H1 (cell line): ENCODE measurements at regions not wholly inside any gene's neighbourhood (a gene's known extent, or its start where the extent isn't known, plus 50 kb on each side); places are given as distances from the start of the nearest gene placed in this dataset.

Experiments
- CTCF ChIA-PET: fragments of 300-600 bp; sonication (Branson Sonifier 250); formaldehyde crosslinking; loops from one replicate; lab custom pipeline; 2021; ENCODE audit not compliant: partially characterized antibody; lab: Charles Lee
- POLR2A ChIA-PET: fragments of 300-600 bp; sonication (Branson Sonifier 250); formaldehyde crosslinking; loops from one replicate; lab custom pipeline; 2021; ENCODE audit warnings: inconsistent platforms; ENCODE audit not compliant: partially characterized antibody; lab: Charles Lee
- DNase-seq, 2 experiments: peaks; one replicate each; pipeline versions ENCODE4 v3.0.0 to v3.0.0-alpha.2; 2010 to 2022; ENCODE audit warnings: low spot score in 2 of 2, low read depth in 1 of 2, mixed read lengths in 1 of 2
- FAIRE-seq: peaks from 2 replicates; lab custom pipeline; 2011; peaks lifted over from hg19 to GRCh38; lab: Jason Lieb, UNC
- H2AFZ ChIP-seq: 2 replicates; pipeline ENCODE4 v1.8.1; 2012; ENCODE audit warnings: low read length, inconsistent platforms
- H2AK5ac ChIP-seq: 2 replicates; pipeline ENCODE4 v1.6.1; 2013; ENCODE audit warnings: low read depth, low read length
- H2BK120ac ChIP-seq: replicated peaks from 2 replicates; pipeline ENCODE3; 2013; ENCODE audit warnings: low read depth, low read length, inconsistent platforms
- H2BK12ac ChIP-seq: 2 replicates; pipeline ENCODE4 v1.6.1; 2013; ENCODE audit warnings: low read depth, low read length
- H2BK15ac ChIP-seq: 2 replicates; pipeline ENCODE4 v1.6.1; 2013; ENCODE audit warnings: low read length
- H2BK20ac ChIP-seq: 2 replicates; pipeline ENCODE4 v1.6.1; 2013; ENCODE audit warnings: low read length
- H2BK5ac ChIP-seq: 2 replicates; pipeline ENCODE4 v1.6.1; 2013; ENCODE audit warnings: low read depth, low read length
- H3K14ac ChIP-seq: 2 replicates; pipeline ENCODE4 v1.6.1; 2013; ENCODE audit warnings: inconsistent platforms; ENCODE audit not compliant: insufficient read length
- H3K18ac ChIP-seq: 2 replicates; pipeline ENCODE4 v1.6.1; 2013; ENCODE audit warnings: low read length; ENCODE audit errors: extremely low read depth
- H3K23ac ChIP-seq: 2 replicates; pipeline ENCODE4 v1.6.1; 2013; ENCODE audit warnings: inconsistent platforms; ENCODE audit not compliant: insufficient read length
- H3K23me2 ChIP-seq: 2 replicates; pipeline ENCODE4 v1.6.1; 2013; ENCODE audit warnings: low read depth, low read length
- H3K27ac ChIP-seq: 2 replicates; pipeline ENCODE4 v1.6.1; 2011; ENCODE audit warnings: low read depth, low read length, inconsistent platforms
- H3K27me3 ChIP-seq, 4 experiments: replicated peaks in 1 of 4; 1 replicate in 1 of 4; 2 replicates in 3 of 4; pipeline versions ENCODE4 v1.6.1 to v1.8.1; 2011 to 2013; ENCODE audit warnings: low read length in 3 of 4, mild to moderate bottlenecking in 3 of 4, inconsistent platforms in 2 of 4, mixed read lengths in 2 of 4, moderate library complexity in 1 of 4; ENCODE audit not compliant: control insufficient read depth in 3 of 4, insufficient read depth in 3 of 4; ENCODE audit errors: extremely low read depth in 1 of 4
- H3K36me3 ChIP-seq, 4 experiments: 2 replicates each; pipeline versions ENCODE4 v1.6.1 to v1.8.1; 2011 to 2013; ENCODE audit warnings: mild to moderate bottlenecking in 4 of 4, low read length in 3 of 4, moderate library complexity in 2 of 4, control low read depth in 1 of 4, inconsistent platforms in 1 of 4; ENCODE audit not compliant: insufficient read depth in 4 of 4, control insufficient read depth in 2 of 4
- H3K4ac ChIP-seq: replicated peaks from 2 replicates; pipeline ENCODE3; 2013; ENCODE audit warnings: low read length, low read depth, mixed read lengths, inconsistent platforms; ENCODE audit not compliant: insufficient read length
- H3K4me1 ChIP-seq, 4 experiments: replicated peaks in 1 of 4; 1 replicate in 1 of 4; 2 replicates in 3 of 4; pipeline versions ENCODE4 v1.6.1 to v1.8.1; 2011 to 2013; ENCODE audit warnings: low read length in 3 of 4, inconsistent platforms in 2 of 4, mixed read lengths in 1 of 4; ENCODE audit not compliant: insufficient read depth in 4 of 4, control insufficient read depth in 3 of 4
- H3K4me2 ChIP-seq, 2 experiments: 2 replicates each; pipeline versions ENCODE4 v1.6.1 to v1.8.1; 2011 to 2013; ENCODE audit warnings: low read depth in 2 of 2, low read length in 2 of 2, control low read depth in 1 of 2, inconsistent platforms in 1 of 2, mild to moderate bottlenecking in 1 of 2; ENCODE audit not compliant: insufficient read depth in 1 of 2
- H3K4me3 ChIP-seq, 4 experiments: fragments of 200-600, 300-600 bp in 1 of 4; sonication (generic), shearing (Covaris generic), sonication (Bioruptor Twin) in 1 of 4; 2 replicates each; pipeline versions ENCODE4 v1.5.1 to v1.8.1; 2011 to 2016; ENCODE audit warnings: low read length in 4 of 4, low read depth in 3 of 4, control low read depth in 2 of 4, inconsistent platforms in 2 of 4, mild to moderate bottlenecking in 2 of 4, mixed read lengths in 1 of 4, moderate library complexity in 1 of 4; ENCODE audit not compliant: insufficient read depth in 2 of 4; ENCODE audit errors: extremely low read depth in 1 of 4
- H3K56ac ChIP-seq: replicated peaks from 2 replicates; pipeline ENCODE3; 2013; ENCODE audit warnings: low read depth, mild to moderate bottlenecking, mixed read lengths, low read length, inconsistent platforms; ENCODE audit not compliant: insufficient read length
- H3K79me1 ChIP-seq: 2 replicates; pipeline ENCODE4 v1.6.1; 2013; ENCODE audit warnings: low read depth, low read length, control low read depth
- H3K79me2 ChIP-seq, 2 experiments: 2 replicates each; pipeline versions ENCODE4 v1.6.1 to v1.8.1; 2012 to 2013; ENCODE audit warnings: low read length in 2 of 2, mild to moderate bottlenecking in 2 of 2, inconsistent platforms in 1 of 2; ENCODE audit not compliant: insufficient read depth in 2 of 2, control insufficient read depth in 1 of 2
- H3K9ac ChIP-seq, 4 experiments: replicated peaks in 1 of 4; 1 replicate in 1 of 4; 2 replicates in 3 of 4; pipeline versions ENCODE4 v1.6.1 to v1.8.1; 2011 to 2013; ENCODE audit warnings: low read depth in 3 of 4, low read length in 3 of 4, control low read depth in 2 of 4, mild to moderate bottlenecking in 2 of 4, moderate library complexity in 2 of 4, inconsistent platforms in 1 of 4; ENCODE audit errors: extremely low read depth in 1 of 4
- H3K9me3 ChIP-seq, 2 experiments: 2 replicates each; pipeline versions ENCODE4 v1.6.1 to v1.8.1; 2012 to 2013; ENCODE audit warnings: mild to moderate bottlenecking in 2 of 2, moderate library complexity in 2 of 2, control low read depth in 1 of 2, inconsistent platforms in 1 of 2, low read depth in 1 of 2, low read length in 1 of 2, mixed read lengths in 1 of 2; ENCODE audit not compliant: insufficient read depth in 2 of 2
- H4K20me1 ChIP-seq, 2 experiments: replicated peaks in 1 of 2; 2 replicates each; pipeline versions ENCODE3 to v1.8.1; 2011 to 2013; ENCODE audit warnings: inconsistent platforms in 2 of 2, low read length in 2 of 2, mild to moderate bottlenecking in 1 of 2; ENCODE audit not compliant: insufficient read depth in 2 of 2, control insufficient read depth in 1 of 2
- H4K5ac ChIP-seq: 2 replicates; pipeline ENCODE4 v1.6.1; 2013; ENCODE audit warnings: low read length, low read depth, mixed read lengths, inconsistent platforms; ENCODE audit not compliant: insufficient read length
- H4K8ac ChIP-seq: 2 replicates; pipeline ENCODE4 v1.8.0; 2013; ENCODE audit warnings: mild to moderate bottlenecking, moderate library complexity, low read length, inconsistent platforms; ENCODE audit not compliant: insufficient read depth; ENCODE audit errors: extremely low read depth
- H4K91ac ChIP-seq: replicated peaks from 2 replicates; pipeline ENCODE3; 2013; ENCODE audit warnings: low read length, mixed read lengths, inconsistent platforms; ENCODE audit not compliant: insufficient read length
- ASH2L ChIP-seq: fragments of 200-600, 300-600 bp; sonication (generic); IDR thresholded peaks from one replicate; pipeline ENCODE4 v1.7.1; 2017; ENCODE audit warnings: low read length
- BACH1 ChIP-seq: IDR thresholded peaks from 2 replicates; pipeline ENCODE4 v1.6.1; 2012; ENCODE audit warnings: low read length, improper control_type of control experiment
- CBX8 ChIP-seq: fragments of 300-800, 300-1000 bp; sonication (generic); IDR thresholded peaks from 2 replicates; pipeline ENCODE4 v1.7.1; 2016; ENCODE audit warnings: low read depth, low read length, borderline replicate concordance
- CHD1 ChIP-seq: IDR thresholded peaks from 2 replicates; pipeline ENCODE4 v1.6.1; 2012; ENCODE audit warnings: low read depth, low read length, improper control_type of control experiment
- CREB1 ChIP-seq: IDR thresholded peaks from 2 replicates; pipeline ENCODE4 v1.6.1; 2012; ENCODE audit warnings: inconsistent platforms
- GTF2F1 ChIP-seq: IDR thresholded peaks from 2 replicates; pipeline ENCODE4 v1.6.1; 2012; ENCODE audit warnings: low read depth, low read length, improper control_type of control experiment, borderline replicate concordance
- HDAC2 ChIP-seq, 2 experiments: fragments of 300-600 bp in 1 of 2; sonication (generic) in 1 of 2; IDR thresholded peaks; 2 replicates each; pipeline ENCODE4 v1.6.1; 2011 to 2012; ENCODE audit warnings: low read depth in 2 of 2, low read length in 2 of 2, mild to moderate bottlenecking in 2 of 2, moderate library complexity in 2 of 2, borderline replicate concordance in 1 of 2, inconsistent platforms in 1 of 2
- NANOG ChIP-seq: IDR thresholded peaks from 2 replicates; pipeline ENCODE4 v1.6.1; 2011; ENCODE audit warnings: low read length, low read depth, mild to moderate bottlenecking, inconsistent platforms; ENCODE audit not compliant: insufficient read depth, poor library complexity, severe bottlenecking
- SIN3A ChIP-seq, 2 experiments: IDR thresholded peaks in 1 of 2; conservative IDR thresholded peaks in 1 of 2; 2 replicates each; pipeline ENCODE4 v1.6.1; 2011 to 2012; ENCODE audit warnings: low read length in 2 of 2, improper control_type of control experiment in 1 of 2, low read depth in 1 of 2, mild to moderate bottlenecking in 1 of 2
- WGBS, 2 experiments: shearing (Covaris generic) in 1 of 2; methylation state at CpG; one replicate each; pipeline versions ENCODE4 v1.1.6 to v1.1.7; 2013 to 2015; ENCODE audit warnings: low lambda C conversion rate in 2 of 2, mixed read lengths in 2 of 2, inconsistent platforms in 1 of 2, low coverage in 1 of 2, missing lambda C conversion rate in 1 of 2; ENCODE audit not compliant: insufficient replicate concordance in 2 of 2, insufficient coverage in 1 of 2, insufficient read length in 1 of 2; ENCODE audit errors: extremely low coverage in 1 of 2, missing lambda C conversion rate in 1 of 2; 5-methylcytosine and 5-hydroxymethylcytosine counted together

DNA sequence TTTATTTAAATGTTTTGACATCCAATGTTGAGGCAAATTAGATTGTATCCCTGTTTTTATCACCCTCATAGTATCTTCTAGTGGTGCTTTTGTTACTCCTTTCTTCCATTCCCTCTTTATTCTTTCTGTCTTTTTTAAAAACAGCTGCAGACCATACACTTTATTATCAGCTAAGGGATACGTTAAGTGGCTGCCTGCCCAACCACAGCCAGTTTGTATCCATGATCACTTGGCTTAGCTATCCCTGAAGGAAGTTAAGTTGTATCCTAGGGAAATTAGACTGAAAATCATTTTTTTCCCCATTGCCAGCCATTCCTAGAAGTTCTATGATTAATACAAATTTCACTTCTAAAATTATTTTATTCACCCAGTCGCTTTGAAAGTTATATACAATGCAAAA lies 1032.7 kb downstream of the NR2F1-AS1 start:
- H3K4me2 ChIP-seq, result no peak overlapping the region
- TF ChIP-seq CHD1 (no peak), CREB1 (no peak), NANOG (no peak), HDAC2 (IDR thresholded peaks at IDR 0.05; ENCODE audit: borderline replicate concordance in 1 of 2, low read depth in 2 of 2, low read length in 2 of 2) (no peak), ASH2L (no peak), GTF2F1 (no peak), CBX8 (no peak), BACH1 (no peak), SIN3A (conservative IDR thresholded peaks at IDR 0.05 in 1 of 2, IDR thresholded peaks at IDR 0.05 in 1 of 2; ENCODE audit: low read depth in 1 of 2, low read length in 2 of 2) (no peak)
- no peaks in the 10 kb centered on the region for H3K79me2 ChIP-seq
- no peak overlapping the region for H4K91ac ChIP-seq
- no peak overlapping the region for H2BK20ac ChIP-seq
- no peak overlapping the region for H3K9ac ChIP-seq
- no peak for FAIRE-seq
- no peaks in the 10 kb centered on the region for H3K27me3 ChIP-seq
- H3K23ac ChIP-seq, result no peak overlapping the region
- no peaks in the 10 kb centered on the region for H3K79me1 ChIP-seq
- WGBS, 2 experiments, result 91% methylated on average over 2 of the region's 2 CpGs; no CpG with 5 or more reads in 1 of the 2 experiments
- no peaks in the 10 kb centered on the region for H4K20me1 ChIP-seq
- DNase-seq, result no peak
- no peaks in the 10 kb centered on the region for H3K23me2 ChIP-seq
- H3K4me1 ChIP-seq, result no peaks in the 10 kb centered on the region
- no peak overlapping the region for H2BK15ac ChIP-seq
- H3K36me3 ChIP-seq, result no peaks in the 10 kb centered on the region
- no peak overlapping the region for H2BK12ac ChIP-seq
- no peak overlapping the region for H3K14ac ChIP-seq
- H3K4ac ChIP-seq, result no peak overlapping the region
- no peak overlapping the region for H2BK5ac ChIP-seq
- H3K18ac ChIP-seq, result no peak overlapping the region
- no peak overlapping the region for H2AK5ac ChIP-seq
- H4K8ac ChIP-seq, result no peak overlapping the region
- no peak overlapping the region for H3K4me3 ChIP-seq
- H2BK120ac ChIP-seq, result no peak overlapping the region
- no peak overlapping the region for H4K5ac ChIP-seq
- ChIA-PET POLR2A (no interaction called here), CTCF (interaction anchor here (1.4 kb wide), 1 partner anchor 78 kb away, joined by 3 read pairs; no protein-coding TSS in a partner anchor)
- no peak overlapping the region for H3K27ac ChIP-seq
- no peak overlapping the region for H3K56ac ChIP-seq
- H3K9me3 ChIP-seq, result no peaks in the 10 kb centered on the region
- H2AFZ ChIP-seq, result no peak overlapping the region
